Central memory CD8-positive, alpha-beta T cell (primary cell): ENCODE measurements at regions not wholly inside any gene's neighbourhood (a gene's known extent, or its start where the extent isn't known, plus 50 kb on each side); places are given as distances from the start of the nearest gene placed in this dataset.
A peak's percentile ranks its signal among the peaks of the same experiment; 100 is the strongest.
"Not testable (repeated sequence)": the region's sequence is repeated elsewhere in the genome, so short reads cannot be mapped to it uniquely, and the experiment has no call there.

Experiments used
- ATAC-seq: fragments of 150-1000 bp; cut with Tn5 transposase; replicated peaks from 2 replicates; pipeline ENCODE4 v1.10.0; 2022; ENCODE audit warnings: mild to moderate bottlenecking, moderate FRiP score, moderate number of reproducible peaks; ENCODE audit not compliant: poor library complexity, severe bottlenecking; ENCODE audit errors: extremely low read depth
- DNase-seq, 2 donors: peaks; one replicate each; pipeline ENCODE4 v3.0.0; 2021; ENCODE audit warnings: low spot score in 2 of 2
- H3K27ac Mint-ChIP-seq: one replicate; pipeline ENCODE4 v1.8.0; 2022; ENCODE audit warnings: low read depth, mild to moderate bottlenecking, moderate library complexity, mixed read lengths
- H3K27me3 Mint-ChIP-seq: one replicate; pipeline ENCODE4 v1.8.0; 2022; ENCODE audit warnings: mixed read lengths
- H3K36me3 Mint-ChIP-seq: one replicate; pipeline ENCODE4 v1.8.0; 2022; ENCODE audit warnings: mild to moderate bottlenecking, moderate library complexity, mixed read lengths; ENCODE audit not compliant: insufficient read depth
- H3K4me1 Mint-ChIP-seq: one replicate; pipeline ENCODE4 v1.8.0; 2022; ENCODE audit warnings: mixed read lengths
- H3K4me3 Mint-ChIP-seq: one replicate; pipeline ENCODE4 v1.8.0; 2022; ENCODE audit warnings: mild to moderate bottlenecking, moderate library complexity, mixed read lengths
- H3K9me3 Mint-ChIP-seq: one replicate; pipeline ENCODE4 v1.8.0; 2022; ENCODE audit warnings: mixed read lengths

- no peaks in the 10 kb centered on the region for H3K36me3 Mint-ChIP-seq
- ATAC-seq (no peak), DNase-seq (no peak)
- no peak overlapping the region for H3K27ac Mint-ChIP-seq
- peaks cover 12% of the 10 kb centered on the region for H3K9me3 Mint-ChIP-seq
- no peak overlapping the region for H3K4me3 Mint-ChIP-seq
- peaks cover 7% of the 10 kb centered on the region for H3K27me3 Mint-ChIP-seq
- H3K4me1 Mint-ChIP-seq, result no peaks in the 10 kb centered on the region
These were observed 210.5 kb downstream of the FAM181B start for GRCh38 chr11:82523141-82523540.

GRCh38 chr11:82521427-82521826 lies 212.2 kb downstream of the FAM181B start:
- peaks cover 7% of the 10 kb centered on the region for H3K27me3 Mint-ChIP-seq
- ATAC-seq, result peak; percentile 28

GRCh38 chr11:82507288-82507687 lies 226.4 kb downstream of the FAM181B start:
- H3K4me3 Mint-ChIP-seq, result no peak overlapping the region
- no peaks in the 10 kb centered on the region for H3K4me1 Mint-ChIP-seq
- peaks cover 2% of the 10 kb centered on the region for H3K36me3 Mint-ChIP-seq
- no peak overlapping the region for H3K27ac Mint-ChIP-seq
- ATAC-seq (no peak), DNase-seq (no peak)
- H3K27me3 Mint-ChIP-seq, result no peaks in the 10 kb centered on the region
- H3K9me3 Mint-ChIP-seq, result peaks cover 8% of the 10 kb centered on the region

More at GRCh38 chr11:82521427-82521826, 212.2 kb downstream of the FAM181B start:
- Mint-ChIP-seq H3K27ac (no peak overlapping the region), H3K4me3 (no peak overlapping the region), H3K4me1 (no peaks in the 10 kb centered on the region), H3K36me3 (no peaks in the 10 kb centered on the region), H3K9me3 (peaks cover 12% of the 10 kb centered on the region)
- no peak for DNase-seq

- ATAC-seq (no peak), DNase-seq (no peak)
- Mint-ChIP-seq H3K27me3 (no peaks in the 10 kb centered on the region), H3K27ac (peak overlapping the region; percentile 27), H3K36me3 (peaks cover 2% of the 10 kb centered on the region), H3K4me3 (no peak overlapping the region), H3K9me3 (peaks cover 5% of the 10 kb centered on the region), H3K4me1 (no peaks in the 10 kb centered on the region)
These were observed 228.3 kb downstream of the FAM181B start for GRCh38 chr11:82505379-82505778.

GRCh38 chr11:82501174-82501573 lies 232.5 kb downstream of the FAM181B start:
- ATAC-seq, H3K27ac Mint-ChIP-seq, H3K4me1 Mint-ChIP-seq, H3K4me3 Mint-ChIP-seq, H3K27me3 Mint-ChIP-seq, H3K9me3 Mint-ChIP-seq, H3K36me3 Mint-ChIP-seq, DNase-seq: not testable (repeated sequence)

GRCh38 chr11:82494988-82495432 lies 238.7 kb downstream of the FAM181B start:
- Mint-ChIP-seq H3K4me1 (no peaks in the 10 kb centered on the region), H3K27ac (no peak overlapping the region), H3K27me3 (no peaks in the 10 kb centered on the region), H3K36me3 (no peaks in the 10 kb centered on the region), H3K9me3 (no peaks in the 10 kb centered on the region), H3K4me3 (no peak overlapping the region)
- DNase-seq (no peak), ATAC-seq (no peak)

- ATAC-seq (no peak), DNase-seq (no peak)
- Mint-ChIP-seq H3K4me1 (no peaks in the 10 kb centered on the region), H3K27me3 (no peaks in the 10 kb centered on the region), H3K27ac (no peak overlapping the region), H3K36me3 (no peaks in the 10 kb centered on the region), H3K4me3 (no peak overlapping the region), H3K9me3 (no peaks in the 10 kb centered on the region)
These were observed 258.8 kb downstream of the FAM181B start for GRCh38 chr11:82474876-82475275.

GRCh38 chr11:82465481-82465880 lies 268.2 kb downstream of the FAM181B start:
- H3K27ac Mint-ChIP-seq, result no peak overlapping the region
- no peaks in the 10 kb centered on the region for H3K4me1 Mint-ChIP-seq
- DNase-seq (no peak), ATAC-seq (no peak)
- H3K4me3 Mint-ChIP-seq, result no peak overlapping the region
- peaks cover 8% of the 10 kb centered on the region for H3K9me3 Mint-ChIP-seq
- no peaks in the 10 kb centered on the region for H3K27me3 Mint-ChIP-seq
- H3K36me3 Mint-ChIP-seq, result no peaks in the 10 kb centered on the region

- ATAC-seq (no peak), DNase-seq (no peak)
- H3K9me3 Mint-ChIP-seq, result peaks cover 6% of the 10 kb centered on the region
- no peaks in the 10 kb centered on the region for H3K4me1 Mint-ChIP-seq
- H3K4me3 Mint-ChIP-seq, result no peak overlapping the region
- no peak overlapping the region for H3K27ac Mint-ChIP-seq
- no peaks in the 10 kb centered on the region for H3K36me3 Mint-ChIP-seq
- H3K27me3 Mint-ChIP-seq, result no peaks in the 10 kb centered on the region
These were observed 270.9 kb downstream of the FAM181B start for GRCh38 chr11:82462608-82463242.

GRCh38 chr11:82458761-82459160 lies 274.9 kb downstream of the FAM181B start:
- Mint-ChIP-seq H3K4me1 (no peaks in the 10 kb centered on the region), H3K36me3 (no peaks in the 10 kb centered on the region), H3K4me3 (no peak overlapping the region), H3K9me3 (peaks cover 5% of the 10 kb centered on the region), H3K27me3 (no peaks in the 10 kb centered on the region), H3K27ac (no peak overlapping the region)
- ATAC-seq (no peak), DNase-seq (no peak)

- H3K27ac Mint-ChIP-seq, result no peak overlapping the region
- DNase-seq (no peak), ATAC-seq (no peak)
- H3K27me3 Mint-ChIP-seq, result no peaks in the 10 kb centered on the region
- peaks cover 5% of the 10 kb centered on the region for H3K9me3 Mint-ChIP-seq
- no peak overlapping the region for H3K4me3 Mint-ChIP-seq
- H3K4me1 Mint-ChIP-seq, result no peaks in the 10 kb centered on the region
- no peaks in the 10 kb centered on the region for H3K36me3 Mint-ChIP-seq
These were observed 275.5 kb downstream of the FAM181B start for GRCh38 chr11:82458147-82458546.

GRCh38 chr11:82450996-82451395 lies 282.7 kb downstream of the FAM181B start:
- H3K4me3 Mint-ChIP-seq, result no peak overlapping the region
- H3K9me3 Mint-ChIP-seq, result peaks cover 12% of the 10 kb centered on the region
- no peaks in the 10 kb centered on the region for H3K4me1 Mint-ChIP-seq
- no peak for ATAC-seq
- no peaks in the 10 kb centered on the region for H3K36me3 Mint-ChIP-seq
- H3K27me3 Mint-ChIP-seq, result no peaks in the 10 kb centered on the region
- no peak overlapping the region for H3K27ac Mint-ChIP-seq
- no peak for DNase-seq

- peaks cover 2% of the 10 kb centered on the region for H3K36me3 Mint-ChIP-seq
- DNase-seq, result no peak
- no peak for ATAC-seq
- no peaks in the 10 kb centered on the region for H3K27me3 Mint-ChIP-seq
- no peak overlapping the region for H3K27ac Mint-ChIP-seq
- H3K4me3 Mint-ChIP-seq, result no peak overlapping the region
- peaks cover 15% of the 10 kb centered on the region for H3K9me3 Mint-ChIP-seq
- H3K4me1 Mint-ChIP-seq, result no peaks in the 10 kb centered on the region
These were observed 327.1 kb downstream of the FAM181B start for GRCh38 chr11:82406611-82407010.
